Smooth muscle cell (in vitro differentiated cells): ENCODE measurements at regions not wholly inside any gene's neighbourhood (a gene's known extent, or its start where the extent isn't known, plus 50 kb on each side); places are given as distances from the start of the nearest gene placed in this dataset.
"Not testable (repeated sequence)": the region's sequence is repeated elsewhere in the genome, so short reads cannot be mapped to it uniquely, and the experiment has no call there.

Source experiments
- DNase-seq: peaks from one replicate; lab custom pipeline; 2025; ENCODE audit not compliant: unreplicated experiment; lab: John Stamatoyannopoulos, UW
- H2AFZ ChIP-seq: fragments of 200-600 bp; sonication (generic); 2 replicates; pipeline ENCODE4 v1.6.0; 2016; ENCODE audit warnings: antibody characterized with exemption, low read depth, mild to moderate bottlenecking
- H3F3A ChIP-seq: fragments of 200-600 bp; sonication (generic); 2 replicates; pipeline ENCODE4 v1.6.0; 2017; ENCODE audit warnings: antibody characterized with exemption, low read depth
- H3K27ac ChIP-seq: fragments of 200-600 bp; sonication (generic); 2 replicates; pipeline ENCODE4 v1.5.1; 2016; ENCODE audit warnings: low read depth, mild to moderate bottlenecking
- H3K27me3 ChIP-seq: fragments of 200-600 bp; sonication (generic); 2 replicates; pipeline ENCODE4 v1.6.1; 2016; ENCODE audit warnings: low read depth, mild to moderate bottlenecking
- H3K36me3 ChIP-seq: fragments of 200-600 bp; sonication (generic); 2 replicates; pipeline ENCODE4 v1.5.1; 2016; ENCODE audit warnings: low read depth
- H3K4me1 ChIP-seq: fragments of 200-600 bp; sonication (generic); 2 replicates; pipeline ENCODE4 v1.5.1; 2016; ENCODE audit warnings: low read depth
- H3K4me2 ChIP-seq: fragments of 200-600 bp; sonication (generic); 2 replicates; pipeline ENCODE4 v1.6.0; 2016; ENCODE audit warnings: mild to moderate bottlenecking
- H3K4me3 ChIP-seq: fragments of 200-600 bp; sonication (generic); 2 replicates; pipeline ENCODE4 v1.5.1; 2016; ENCODE audit warnings: mild to moderate bottlenecking
- H3K79me2 ChIP-seq: fragments of 200-600 bp; sonication (generic); 2 replicates; pipeline ENCODE4 v1.6.0; 2016; ENCODE audit warnings: low read depth, mild to moderate bottlenecking
- H3K9ac ChIP-seq: fragments of 200-600 bp; sonication (generic); 2 replicates; pipeline ENCODE4 v1.6.0; 2016; ENCODE audit warnings: low read depth
- H3K9me3 ChIP-seq: fragments of 200-600 bp; sonication (generic); replicated peaks from 2 replicates; pipeline ENCODE4 v1.5.1; 2016; ENCODE audit warnings: low read depth
- H4K20me1 ChIP-seq: fragments of 200-600 bp; sonication (generic); 2 replicates; pipeline ENCODE4 v1.6.0; 2016; ENCODE audit warnings: low read depth
- WGBS: methylation state at CpG from one replicate; pipeline ENCODE4 v1.1.7; 2016; ENCODE audit warnings: low lambda C conversion rate; 5-methylcytosine and 5-hydroxymethylcytosine counted together
- TF ChIP-seq, protein P1 (sequence below): fragments of 200-600 bp; sonication (generic); IDR thresholded peaks from 2 replicates; pipeline ENCODE4 v1.5.1; 2017; ENCODE audit warnings: borderline replicate concordance, mild to moderate bottlenecking, antibody characterized with exemption; ENCODE audit not compliant: insufficient read depth, poor library complexity, severe bottlenecking

DNA sequence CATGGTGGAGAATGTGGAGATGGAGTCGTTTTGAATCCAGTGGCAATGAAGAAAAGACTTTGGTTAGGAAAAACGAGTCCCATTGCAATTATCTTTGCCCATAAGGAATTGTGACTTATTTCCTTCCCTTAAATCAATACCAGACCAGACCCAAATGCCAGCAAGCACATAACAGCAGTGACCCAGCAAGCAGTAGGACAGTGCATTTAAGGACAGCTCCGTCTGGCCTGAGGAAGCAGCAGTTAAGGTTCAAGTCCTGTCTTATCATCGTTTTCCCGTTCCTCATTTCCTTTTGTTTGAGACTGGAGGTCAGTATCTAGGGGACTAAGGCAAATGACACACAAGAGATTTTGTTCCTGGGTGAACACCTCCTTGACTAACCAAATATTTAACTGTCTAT is 74.6 kb upstream of the FAM20A start:
- no peaks in the 10 kb centered on the region for H3K9me3 ChIP-seq
- TF ChIP-seq, protein P1, sequence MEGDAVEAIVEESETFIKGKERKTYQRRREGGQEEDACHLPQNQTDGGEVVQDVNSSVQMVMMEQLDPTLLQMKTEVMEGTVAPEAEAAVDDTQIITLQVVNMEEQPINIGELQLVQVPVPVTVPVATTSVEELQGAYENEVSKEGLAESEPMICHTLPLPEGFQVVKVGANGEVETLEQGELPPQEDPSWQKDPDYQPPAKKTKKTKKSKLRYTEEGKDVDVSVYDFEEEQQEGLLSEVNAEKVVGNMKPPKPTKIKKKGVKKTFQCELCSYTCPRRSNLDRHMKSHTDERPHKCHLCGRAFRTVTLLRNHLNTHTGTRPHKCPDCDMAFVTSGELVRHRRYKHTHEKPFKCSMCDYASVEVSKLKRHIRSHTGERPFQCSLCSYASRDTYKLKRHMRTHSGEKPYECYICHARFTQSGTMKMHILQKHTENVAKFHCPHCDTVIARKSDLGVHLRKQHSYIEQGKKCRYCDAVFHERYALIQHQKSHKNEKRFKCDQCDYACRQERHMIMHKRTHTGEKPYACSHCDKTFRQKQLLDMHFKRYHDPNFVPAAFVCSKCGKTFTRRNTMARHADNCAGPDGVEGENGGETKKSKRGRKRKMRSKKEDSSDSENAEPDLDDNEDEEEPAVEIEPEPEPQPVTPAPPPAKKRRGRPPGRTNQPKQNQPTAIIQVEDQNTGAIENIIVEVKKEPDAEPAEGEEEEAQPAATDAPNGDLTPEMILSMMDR: no peak
- WGBS: 44% methylated on average over 5 of the region's 5 CpGs
- H2AFZ ChIP-seq: no peak overlapping the region
- H3K4me1 ChIP-seq: no peaks in the 10 kb centered on the region
- H3F3A ChIP-seq: no peaks in the 10 kb centered on the region
- H3K27me3 ChIP-seq: no peaks in the 10 kb centered on the region
- no peak overlapping the region for H3K9ac ChIP-seq
- no peaks in the 10 kb centered on the region for H3K79me2 ChIP-seq
- no peak overlapping the region for H3K4me3 ChIP-seq
- H3K27ac ChIP-seq: no peak overlapping the region
- H3K4me2 ChIP-seq: peak overlapping the region; percentile 8
- no peaks in the 10 kb centered on the region for H3K36me3 ChIP-seq
- no peaks in the 10 kb centered on the region for H4K20me1 ChIP-seq
- no peak for DNase-seq

DNA sequence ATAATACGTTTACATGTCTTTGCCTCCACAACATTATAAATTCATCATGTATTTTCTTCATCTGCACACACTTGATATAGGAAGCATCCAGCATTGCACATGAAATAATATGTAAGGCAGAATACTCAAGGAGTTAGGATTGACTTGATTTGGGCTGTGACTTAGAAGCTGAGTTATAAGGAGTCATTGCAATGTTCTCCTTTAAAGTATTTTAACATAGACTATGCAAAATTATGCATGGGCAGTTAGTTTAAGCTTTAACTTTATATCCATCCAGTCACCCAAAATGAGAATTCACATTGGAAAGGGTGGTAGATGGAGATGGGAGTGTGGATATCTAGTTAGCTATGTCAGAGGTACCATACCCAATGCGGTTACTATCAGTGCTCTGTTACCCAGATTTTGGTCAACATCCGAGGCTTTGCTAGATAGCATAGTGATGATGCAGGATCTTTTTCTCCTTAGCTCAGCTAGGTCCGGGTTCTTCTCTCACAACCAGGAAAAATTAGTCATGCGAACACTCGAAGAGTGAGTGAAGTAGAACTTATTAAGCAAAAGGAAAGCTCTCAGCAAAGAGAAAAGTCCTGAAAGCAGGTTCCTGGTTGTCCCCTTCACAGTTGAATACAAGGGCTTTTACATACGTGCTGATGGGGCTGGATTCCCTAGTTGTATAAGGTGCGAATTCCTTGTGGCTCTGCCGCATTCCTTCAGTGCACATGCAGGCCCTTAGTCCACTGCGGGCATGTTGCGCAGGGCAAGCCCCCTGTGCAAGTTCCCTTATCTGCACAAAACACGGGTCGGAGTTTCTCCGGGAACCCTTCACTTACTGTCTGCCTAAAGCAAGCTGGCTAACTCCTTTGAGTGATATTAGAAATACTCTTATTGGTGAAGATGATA is 73.1 kb upstream of the FAM20A start:
- no peaks in the 10 kb centered on the region for H3K36me3 ChIP-seq
- H3K4me1 ChIP-seq: no peaks in the 10 kb centered on the region
- no peaks in the 10 kb centered on the region for H3F3A ChIP-seq
- H3K79me2 ChIP-seq: no peaks in the 10 kb centered on the region
- H2AFZ ChIP-seq: no peak overlapping the region
- H3K9ac ChIP-seq: no peak overlapping the region
- peak overlapping the region; percentile 46 for H3K27ac ChIP-seq
- 74% methylated on average over 14 of the region's 14 CpGs for WGBS
- no peak for DNase-seq
- no peak overlapping the region for H3K4me3 ChIP-seq
- H4K20me1 ChIP-seq: no peaks in the 10 kb centered on the region
- peak overlapping the region; percentile 12 for H3K4me2 ChIP-seq
- H3K9me3 ChIP-seq: no peaks in the 10 kb centered on the region
- TF ChIP-seq, protein P1: no peak
- no peaks in the 10 kb centered on the region for H3K27me3 ChIP-seq

DNA sequence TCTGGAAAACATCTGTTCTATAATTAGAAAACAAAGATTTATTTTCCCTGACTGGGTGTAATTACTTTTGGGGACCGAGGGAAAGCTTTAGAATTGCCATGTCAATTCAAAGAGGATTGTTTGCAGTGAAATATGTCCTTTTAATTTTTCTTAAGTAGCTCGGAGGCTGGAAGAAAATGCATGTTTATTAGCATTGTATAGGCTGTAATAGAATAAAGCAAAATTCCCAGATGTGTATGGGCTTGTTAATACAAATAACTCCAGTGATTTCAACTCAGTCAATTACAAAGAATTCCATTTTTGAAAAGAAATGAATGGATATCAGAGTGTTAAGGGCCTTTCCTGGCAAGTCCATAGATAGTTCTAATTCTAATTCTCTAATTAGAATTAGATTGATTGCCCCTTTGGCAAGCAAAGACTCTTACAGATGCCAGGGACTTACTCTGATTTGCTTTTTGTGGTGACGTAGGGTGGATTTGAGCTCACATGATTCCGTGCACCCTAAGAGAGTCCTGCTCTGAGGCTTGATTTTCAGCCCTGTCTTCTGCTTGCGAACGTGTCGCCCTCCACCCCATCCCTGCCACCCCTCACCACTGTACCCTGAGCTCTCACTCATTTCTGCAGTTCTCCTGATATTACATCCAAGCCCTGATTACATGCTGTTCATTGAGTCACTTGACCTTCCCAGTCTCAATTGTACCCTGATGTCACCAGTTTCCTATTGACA is 70.0 kb upstream of the FAM20A start:
- TF ChIP-seq, protein P1: no peak
- Histone ChIP-seq H3K27ac (no peak overlapping the region), H3K4me3 (no peak overlapping the region), H3K9me3 (no peaks in the 10 kb centered on the region), H3K79me2 (no peaks in the 10 kb centered on the region), H4K20me1 (no peaks in the 10 kb centered on the region), H3K4me1 (no peaks in the 10 kb centered on the region), H3K27me3 (no peaks in the 10 kb centered on the region), H3K36me3 (no peaks in the 10 kb centered on the region), H3F3A (no peaks in the 10 kb centered on the region), H3K9ac (no peak overlapping the region), H2AFZ (no peak overlapping the region), H3K4me2 (no peak overlapping the region)
- no peak for DNase-seq
- WGBS: 90% methylated on average over 7 of the region's 7 CpGs

DNA sequence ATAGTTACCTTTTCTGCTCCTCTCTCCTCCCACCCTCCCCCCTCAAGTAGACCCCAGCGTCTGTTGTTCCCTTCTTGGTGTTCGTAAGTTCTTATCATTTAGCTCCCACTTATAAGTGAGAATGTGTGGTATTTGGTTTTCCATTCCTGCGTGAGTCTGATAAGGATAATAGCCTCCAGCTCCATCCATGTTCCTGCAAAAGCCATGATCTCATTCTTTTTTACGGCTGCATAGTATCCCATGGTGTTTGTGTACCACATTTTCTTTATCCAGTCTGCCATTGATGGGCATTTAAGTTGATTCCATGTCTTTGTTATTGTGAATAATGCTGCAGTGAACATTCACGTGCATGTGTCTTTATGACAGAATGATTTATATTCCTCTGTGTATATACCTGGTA is 65.3 kb upstream of the FAM20A start:
- not testable (repeated sequence) for H3K27ac ChIP-seq, H3K9ac ChIP-seq, H2AFZ ChIP-seq, H3F3A ChIP-seq, H3K36me3 ChIP-seq, H3K79me2 ChIP-seq, DNase-seq, H3K4me2 ChIP-seq, H3K9me3 ChIP-seq, H3K27me3 ChIP-seq, H4K20me1 ChIP-seq, H3K4me3 ChIP-seq, H3K4me1 ChIP-seq
- WGBS: 55% methylated on average over 5 of the region's 5 CpGs
